Vagina (tissue), 2 donors: ENCODE measurements at regions not wholly inside any gene's neighbourhood (a gene's known extent, or its start where the extent isn't known, plus 50 kb on each side); places are given as distances from the start of the nearest gene placed in this dataset.

Source experiments
- CTCF ChIP-seq, 3 experiments: fragments of 450-650 bp in 2 of 3; fragments of 200-600 bp in 1 of 3; sonication (generic) in 1 of 3; IDR thresholded peaks; one replicate each; pipeline ENCODE4 v1.5.1; 2017 to 2019; ENCODE audit warnings: antibody characterized with exemption in 3 of 3, mild to moderate bottlenecking in 2 of 3, moderate library complexity in 2 of 3
- POLR2AphosphoS5 ChIP-seq, 2 donors: sonication (generic); formaldehyde crosslinking; IDR thresholded peaks; one replicate each; pipeline ENCODE4 v1.9.0; 2017; ENCODE audit warnings: antibody characterized with exemption in 2 of 2, mild to moderate bottlenecking in 2 of 2, low read depth in 1 of 2; ENCODE audit not compliant: insufficient read depth in 1 of 2

DNA sequence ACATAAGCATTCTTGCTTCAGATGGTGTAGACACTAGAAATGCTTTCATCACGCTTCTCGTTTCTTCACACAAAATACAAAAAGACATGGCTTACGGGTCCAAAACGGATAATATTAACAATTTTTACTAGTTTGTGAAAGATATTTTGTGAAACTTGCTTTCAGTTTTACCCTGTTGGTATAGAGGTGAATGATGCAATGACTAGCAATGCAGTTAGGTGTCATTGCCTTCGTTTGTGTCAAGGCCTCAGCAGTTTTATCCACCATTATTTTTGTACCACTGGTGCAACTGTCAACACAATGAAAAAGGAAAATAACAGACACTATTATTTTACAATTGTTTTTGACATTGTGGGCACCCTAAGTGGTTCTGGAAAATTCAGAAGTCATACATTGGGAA is 323.0 kb downstream of the FLRT2 start:
- TF ChIP-seq CTCF (IDR thresholded peaks at IDR 0.05) = no peak
- TF ChIP-seq POLR2AphosphoS5 (IDR thresholded peaks at IDR 0.05; ENCODE audit: insufficient read depth in 1 of 2, low read depth in 1 of 2) = no peak
